ENCODE measurements at regions not wholly inside any gene's neighbourhood (a gene's known extent, or its start where the extent isn't known, plus 50 kb on each side); places are given as distances from the start of the nearest gene placed in this dataset.

DNA sequence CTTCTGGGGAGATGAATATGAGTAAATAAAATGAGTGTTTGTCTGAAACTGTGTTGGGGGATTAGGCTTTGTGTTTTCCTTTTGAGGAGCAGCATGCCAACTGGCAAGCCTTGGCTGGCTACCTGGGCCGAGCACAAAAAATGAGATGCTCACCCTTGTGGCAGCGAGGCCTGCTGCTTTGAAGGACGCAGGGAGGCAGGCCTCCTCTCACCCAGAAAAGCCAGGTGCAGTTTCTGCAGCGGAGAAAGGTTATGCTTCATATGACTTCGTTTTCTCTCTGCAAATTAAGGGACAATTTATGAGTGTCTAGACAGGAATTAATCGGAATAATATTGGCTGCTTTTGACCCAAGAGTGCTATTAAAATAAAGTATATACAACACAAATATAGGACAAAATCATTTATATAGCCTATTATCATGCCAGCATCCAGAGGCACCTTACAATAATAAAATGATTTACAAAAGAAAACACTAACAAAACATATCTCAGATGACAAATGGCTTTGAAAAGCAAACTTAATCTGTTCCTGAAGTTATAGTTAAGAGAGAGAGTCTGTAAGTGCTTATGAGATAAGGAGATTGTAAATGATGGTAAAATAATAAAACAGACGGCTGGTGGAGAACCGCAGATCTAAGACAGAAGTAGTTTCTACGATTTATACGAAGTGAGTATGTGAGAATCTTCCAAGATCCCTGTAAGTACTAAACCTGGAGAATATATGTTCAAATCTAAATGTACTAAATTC lies 682.8 kb upstream of the NR2F2 start:
- no peaks in the 10 kb centered on the region for H3K27me3 ChIP-seq (ENCODE audit: low read depth)
- no peak for DNase-seq
- no peaks in the 10 kb centered on the region for H3K9me3 ChIP-seq (replicated peaks)
- H3K27ac ChIP-seq (replicated peaks), result no peak overlapping the region
- no peaks in the 10 kb centered on the region for H3K36me3 ChIP-seq
- intact Hi-C loops (cut with micrococcal nuclease), result no loop called here
- TF ChIP-seq, protein P1, sequence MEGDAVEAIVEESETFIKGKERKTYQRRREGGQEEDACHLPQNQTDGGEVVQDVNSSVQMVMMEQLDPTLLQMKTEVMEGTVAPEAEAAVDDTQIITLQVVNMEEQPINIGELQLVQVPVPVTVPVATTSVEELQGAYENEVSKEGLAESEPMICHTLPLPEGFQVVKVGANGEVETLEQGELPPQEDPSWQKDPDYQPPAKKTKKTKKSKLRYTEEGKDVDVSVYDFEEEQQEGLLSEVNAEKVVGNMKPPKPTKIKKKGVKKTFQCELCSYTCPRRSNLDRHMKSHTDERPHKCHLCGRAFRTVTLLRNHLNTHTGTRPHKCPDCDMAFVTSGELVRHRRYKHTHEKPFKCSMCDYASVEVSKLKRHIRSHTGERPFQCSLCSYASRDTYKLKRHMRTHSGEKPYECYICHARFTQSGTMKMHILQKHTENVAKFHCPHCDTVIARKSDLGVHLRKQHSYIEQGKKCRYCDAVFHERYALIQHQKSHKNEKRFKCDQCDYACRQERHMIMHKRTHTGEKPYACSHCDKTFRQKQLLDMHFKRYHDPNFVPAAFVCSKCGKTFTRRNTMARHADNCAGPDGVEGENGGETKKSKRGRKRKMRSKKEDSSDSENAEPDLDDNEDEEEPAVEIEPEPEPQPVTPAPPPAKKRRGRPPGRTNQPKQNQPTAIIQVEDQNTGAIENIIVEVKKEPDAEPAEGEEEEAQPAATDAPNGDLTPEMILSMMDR (IDR thresholded peaks at IDR 0.05; ENCODE audit: borderline replicate concordance), result no peak
- no peaks in the 10 kb centered on the region for H3K4me1 ChIP-seq
- no peak overlapping the region for H3K4me3 ChIP-seq

DNA sequence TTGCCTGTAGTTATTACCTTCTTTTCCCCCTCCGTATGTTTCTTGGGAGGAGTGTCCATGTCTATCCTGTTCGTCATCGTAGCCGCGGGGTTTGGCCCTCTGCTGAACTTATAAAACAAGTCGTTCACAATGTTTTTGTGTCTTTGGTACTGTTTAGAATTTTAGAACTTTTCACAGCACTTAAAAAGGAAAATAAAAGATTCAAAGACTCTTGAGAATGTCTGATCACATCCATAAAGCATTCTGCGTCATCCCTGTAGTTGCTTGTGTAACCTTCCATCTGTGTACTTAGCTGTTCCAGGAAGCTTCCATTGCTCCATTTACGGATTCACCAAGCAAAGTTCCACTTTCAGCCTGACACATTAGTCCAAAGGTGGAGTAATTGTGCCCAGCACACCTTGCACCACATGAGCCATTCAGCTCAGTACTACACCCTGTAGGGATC lies 677.1 kb upstream of the NR2F2 start:
- Histone ChIP-seq H3K27me3 (ENCODE audit: low read depth) (no peaks in the 10 kb centered on the region), H3K36me3 (no peaks in the 10 kb centered on the region), H3K27ac (replicated peaks) (no peak overlapping the region), H3K4me3 (no peak overlapping the region), H3K9me3 (replicated peaks) (no peaks in the 10 kb centered on the region), H3K4me1 (no peaks in the 10 kb centered on the region)
- TF ChIP-seq, protein P1 (IDR thresholded peaks at IDR 0.05; ENCODE audit: borderline replicate concordance), result no peak
- intact Hi-C loops (cut with micrococcal nuclease), result no loop called here
- no peak for DNase-seq

DNA sequence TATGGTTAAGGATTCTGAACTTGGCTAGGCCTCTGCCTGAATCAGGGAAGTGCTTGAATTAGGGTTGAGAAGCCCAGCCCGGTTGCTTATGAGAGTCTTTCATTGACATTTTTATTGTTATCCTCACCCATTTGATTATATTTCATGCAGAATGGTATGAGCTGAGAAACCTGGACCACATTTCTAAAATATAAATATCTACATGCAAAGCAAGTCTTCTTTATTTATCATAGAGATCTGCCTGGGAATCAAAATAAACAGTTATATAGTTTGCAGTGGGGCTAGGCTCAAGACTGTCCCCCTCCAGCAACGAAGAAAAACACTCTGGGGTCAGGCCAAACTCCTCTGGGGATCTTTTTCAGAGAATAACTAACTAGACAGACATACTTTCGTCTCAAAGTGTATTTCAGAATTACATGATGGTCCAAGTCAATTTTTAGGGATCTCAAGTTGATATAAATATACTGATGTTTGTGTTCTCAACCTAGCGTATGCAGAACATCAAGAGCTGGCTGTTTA lies 675.4 kb upstream of the NR2F2 start:
- no peak for DNase-seq
- peak overlapping the region; percentile 59 for H3K27ac ChIP-seq (replicated peaks)
- intact Hi-C loops (cut with micrococcal nuclease), result no loop called here

DNA sequence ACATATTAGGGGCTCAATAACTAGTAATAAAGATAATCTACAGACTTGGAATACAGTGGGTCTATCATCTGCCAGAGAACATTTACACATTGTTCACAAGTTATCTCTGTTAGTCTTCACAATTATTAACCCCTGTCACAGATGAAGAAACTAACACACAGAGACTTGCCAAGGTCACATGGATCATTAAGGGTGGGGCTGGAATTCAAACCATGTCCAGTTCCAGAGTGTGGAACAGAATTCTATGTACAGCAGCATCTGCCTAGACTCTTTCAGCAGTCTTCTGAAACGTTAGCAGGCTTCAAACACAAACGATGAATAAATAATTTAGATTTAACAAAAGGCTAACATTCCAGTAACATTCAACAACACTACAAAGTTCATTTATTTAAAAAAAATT lies 673.9 kb upstream of the NR2F2 start:
- intact Hi-C loops (cut with micrococcal nuclease), result no loop called here
- no peaks in the 10 kb centered on the region for H3K9me3 ChIP-seq (replicated peaks)

More for the DNA sequence above, 675.4 kb upstream of the NR2F2 start:
- no peaks in the 10 kb centered on the region for H3K36me3 ChIP-seq
- TF ChIP-seq, protein P1 (IDR thresholded peaks at IDR 0.05; ENCODE audit: borderline replicate concordance), result no peak
- H3K4me3 ChIP-seq, result no peak overlapping the region
- H3K27me3 ChIP-seq (ENCODE audit: low read depth), result no peaks in the 10 kb centered on the region
- H3K4me1 ChIP-seq, result no peaks in the 10 kb centered on the region
- no peaks in the 10 kb centered on the region for H3K9me3 ChIP-seq (replicated peaks)

DNA sequence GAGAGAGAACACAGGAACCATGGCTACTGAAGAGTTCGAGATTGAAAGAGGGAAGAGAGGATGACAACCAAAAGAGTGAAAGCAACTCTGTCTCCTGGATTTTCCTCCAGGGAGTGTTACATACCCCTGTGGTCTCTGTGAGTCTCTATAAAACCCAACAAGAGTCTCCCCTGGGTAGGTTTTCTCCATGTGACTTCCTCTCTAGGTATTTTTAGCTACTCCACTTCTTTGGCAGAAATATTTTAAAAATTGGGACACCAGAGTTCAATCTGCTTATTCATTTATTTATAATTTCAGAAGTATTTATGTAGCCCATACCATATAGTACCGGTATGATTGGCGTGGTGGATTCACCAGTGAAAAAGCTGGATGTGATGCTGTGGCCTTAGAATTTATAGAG lies 671.7 kb upstream of the NR2F2 start:
- Histone ChIP-seq H3K27me3 (ENCODE audit: low read depth) (no peaks in the 10 kb centered on the region), H3K4me1 (no peaks in the 10 kb centered on the region), H3K27ac (replicated peaks) (peak overlapping the region; percentile 74), H3K36me3 (no peaks in the 10 kb centered on the region), H3K4me3 (no peak overlapping the region), H3K9me3 (replicated peaks) (no peaks in the 10 kb centered on the region)
- no peak for DNase-seq
- intact Hi-C loops (cut with micrococcal nuclease), result no loop called here
- TF ChIP-seq, protein P1 (IDR thresholded peaks at IDR 0.05; ENCODE audit: borderline replicate concordance), result no peak

More for the DNA sequence above, 673.9 kb upstream of the NR2F2 start:
- TF ChIP-seq, protein P1 (IDR thresholded peaks at IDR 0.05; ENCODE audit: borderline replicate concordance), result no peak
- H3K27me3 ChIP-seq (ENCODE audit: low read depth), result no peaks in the 10 kb centered on the region
- no peak overlapping the region for H3K4me3 ChIP-seq
- H3K4me1 ChIP-seq, result no peaks in the 10 kb centered on the region
- no peak for DNase-seq
- no peaks in the 10 kb centered on the region for H3K36me3 ChIP-seq
- H3K27ac ChIP-seq (replicated peaks), result peak overlapping the region; percentile 59

All from left ventricle myocardium inferior (tissue), 1 donor.